ENCODE measurements at regions not wholly inside any gene's neighbourhood (a gene's known extent, or its start where the extent isn't known, plus 50 kb on each side); places are given as distances from the start of the nearest gene placed in this dataset.

DNA sequence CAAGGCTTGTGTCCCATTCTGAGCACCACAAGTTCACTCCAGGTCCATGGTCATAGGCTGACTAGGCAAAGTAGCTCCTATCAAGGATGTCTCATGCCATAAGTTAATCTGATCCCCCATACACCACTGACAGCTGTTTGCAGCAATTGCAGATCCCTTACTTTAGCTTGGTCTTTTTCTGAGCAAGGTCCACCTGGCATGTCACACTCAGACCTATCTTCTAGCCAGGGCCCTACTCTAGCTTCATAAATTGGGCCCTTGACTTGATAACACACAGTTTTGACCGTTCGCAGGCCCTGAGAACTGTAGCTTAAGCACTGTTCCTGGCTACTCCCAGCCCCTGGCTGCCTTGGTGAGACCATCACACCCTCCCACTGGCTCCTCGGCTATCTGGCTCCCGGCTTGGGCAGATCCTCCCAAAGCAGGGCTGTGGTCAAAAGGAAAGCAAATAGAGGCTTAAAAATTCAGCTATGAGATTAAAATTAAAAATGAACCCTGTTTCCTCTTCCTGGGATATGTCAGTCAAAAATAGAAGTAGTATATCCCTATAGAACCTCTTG lies 427.4 kb downstream of the RAB28 start:
- DNase-seq (ENCODE audit: low read depth) = no peak
- no peak overlapping the region for H3K4me3 ChIP-seq (ENCODE audit: low read depth, low read length)
- TF ChIP-seq, protein P1, sequence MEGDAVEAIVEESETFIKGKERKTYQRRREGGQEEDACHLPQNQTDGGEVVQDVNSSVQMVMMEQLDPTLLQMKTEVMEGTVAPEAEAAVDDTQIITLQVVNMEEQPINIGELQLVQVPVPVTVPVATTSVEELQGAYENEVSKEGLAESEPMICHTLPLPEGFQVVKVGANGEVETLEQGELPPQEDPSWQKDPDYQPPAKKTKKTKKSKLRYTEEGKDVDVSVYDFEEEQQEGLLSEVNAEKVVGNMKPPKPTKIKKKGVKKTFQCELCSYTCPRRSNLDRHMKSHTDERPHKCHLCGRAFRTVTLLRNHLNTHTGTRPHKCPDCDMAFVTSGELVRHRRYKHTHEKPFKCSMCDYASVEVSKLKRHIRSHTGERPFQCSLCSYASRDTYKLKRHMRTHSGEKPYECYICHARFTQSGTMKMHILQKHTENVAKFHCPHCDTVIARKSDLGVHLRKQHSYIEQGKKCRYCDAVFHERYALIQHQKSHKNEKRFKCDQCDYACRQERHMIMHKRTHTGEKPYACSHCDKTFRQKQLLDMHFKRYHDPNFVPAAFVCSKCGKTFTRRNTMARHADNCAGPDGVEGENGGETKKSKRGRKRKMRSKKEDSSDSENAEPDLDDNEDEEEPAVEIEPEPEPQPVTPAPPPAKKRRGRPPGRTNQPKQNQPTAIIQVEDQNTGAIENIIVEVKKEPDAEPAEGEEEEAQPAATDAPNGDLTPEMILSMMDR (conservative IDR thresholded peaks at IDR 0.05; ENCODE audit: low read depth, low read length) = no peak

DNA sequence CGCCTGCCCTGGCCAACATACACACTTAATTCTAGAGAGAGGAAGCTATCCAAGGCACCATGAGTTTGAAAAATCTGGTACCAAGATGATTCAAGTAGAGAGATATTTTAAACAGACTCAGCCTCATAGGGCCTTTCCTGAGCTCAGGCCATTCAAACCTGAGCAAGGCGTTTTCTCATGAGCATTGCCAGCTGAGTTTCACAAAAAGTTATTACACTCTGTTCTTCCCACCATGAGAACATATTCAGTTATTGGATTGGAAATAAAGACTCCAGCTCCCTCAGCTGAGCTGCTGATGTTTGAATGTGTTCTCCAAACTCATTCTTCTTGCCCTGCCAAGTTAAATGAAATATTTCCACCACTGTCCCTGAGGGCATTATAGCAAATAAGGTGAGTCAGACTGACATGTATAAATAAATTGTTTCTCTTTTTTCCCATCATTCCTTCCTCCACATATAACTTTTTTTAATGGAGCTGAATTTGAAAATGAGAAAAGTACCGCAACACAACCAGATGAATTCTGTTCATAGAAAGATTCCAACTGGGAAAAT lies 429.6 kb downstream of the RAB28 start:
- no peak overlapping the region for H3K4me3 ChIP-seq (ENCODE audit: low read depth, low read length)
- TF ChIP-seq, protein P1 (conservative IDR thresholded peaks at IDR 0.05; ENCODE audit: low read depth, low read length) = no peak
- DNase-seq (ENCODE audit: low read depth) = no peak

DNA sequence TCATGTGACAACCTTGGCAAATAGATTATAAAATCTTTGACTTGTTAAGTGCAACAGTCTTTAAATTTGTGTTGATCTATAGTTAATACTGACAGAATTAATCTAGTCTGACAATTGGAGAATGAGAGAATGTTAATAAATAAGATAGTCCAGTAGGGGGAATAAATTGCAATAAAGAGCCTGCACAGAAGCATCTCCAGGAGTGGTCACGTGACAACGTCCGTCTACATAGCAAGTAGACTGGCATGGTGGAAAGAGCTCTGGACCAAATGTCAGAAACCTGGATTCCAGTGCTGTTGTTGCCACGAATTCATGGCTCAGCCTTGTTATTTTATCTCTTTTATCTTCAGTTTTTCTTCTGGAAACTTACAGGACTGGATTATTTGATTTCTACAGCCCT lies 436.5 kb downstream of the RAB28 start:
- DNase-seq (ENCODE audit: low read depth) = no peak
- TF ChIP-seq, protein P1 (conservative IDR thresholded peaks at IDR 0.05; ENCODE audit: low read depth, low read length) = no peak
- no peak overlapping the region for H3K4me3 ChIP-seq (ENCODE audit: low read depth, low read length)

DNA sequence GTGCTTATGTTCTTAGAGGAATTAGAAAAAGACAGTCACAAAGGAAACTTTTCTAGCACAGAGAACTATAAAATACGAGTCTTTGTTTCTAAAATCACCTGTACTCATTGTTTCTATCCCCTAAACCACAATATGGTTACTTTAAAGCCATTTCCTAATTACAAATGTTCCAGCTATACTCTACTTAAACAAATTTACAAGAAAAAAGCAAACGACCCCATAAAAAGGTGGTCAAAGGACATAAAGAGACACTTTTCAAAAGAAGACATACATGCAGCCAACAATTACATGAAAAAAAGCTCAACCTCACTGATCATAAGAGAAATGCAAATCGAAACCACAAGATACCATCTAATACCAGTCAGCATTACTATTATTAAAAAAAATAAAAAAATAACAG lies 447.3 kb downstream of the RAB28 start:
- TF ChIP-seq, protein P1 (conservative IDR thresholded peaks at IDR 0.05; ENCODE audit: low read depth, low read length) = no peak
- no peak overlapping the region for H3K4me3 ChIP-seq (ENCODE audit: low read depth, low read length)
- no peak for DNase-seq (ENCODE audit: low read depth)

DNA sequence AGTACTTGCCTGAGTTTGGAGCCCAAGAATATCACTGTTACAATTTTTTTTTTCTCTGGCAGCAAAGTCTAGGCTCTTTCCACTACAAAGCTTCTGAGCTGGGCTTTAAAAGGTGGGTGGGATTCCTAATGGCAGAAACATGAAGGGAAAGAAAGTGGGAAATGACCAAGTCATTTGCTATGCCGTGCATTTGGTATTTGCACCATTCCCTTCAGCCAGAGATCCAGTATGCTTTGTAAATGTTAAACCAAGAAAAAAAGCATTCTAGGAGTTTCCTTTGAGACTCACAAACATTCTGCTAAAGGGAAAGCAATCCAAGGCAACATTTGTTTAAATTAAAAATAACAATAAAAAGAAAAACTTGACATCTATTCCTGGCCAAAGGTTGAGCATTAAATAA lies 451.2 kb downstream of the RAB28 start:
- H3K4me3 ChIP-seq (ENCODE audit: low read depth, low read length) = no peak overlapping the region
- no peak for DNase-seq (ENCODE audit: low read depth)
- TF ChIP-seq, protein P1 (conservative IDR thresholded peaks at IDR 0.05; ENCODE audit: low read depth, low read length) = no peak

DNA sequence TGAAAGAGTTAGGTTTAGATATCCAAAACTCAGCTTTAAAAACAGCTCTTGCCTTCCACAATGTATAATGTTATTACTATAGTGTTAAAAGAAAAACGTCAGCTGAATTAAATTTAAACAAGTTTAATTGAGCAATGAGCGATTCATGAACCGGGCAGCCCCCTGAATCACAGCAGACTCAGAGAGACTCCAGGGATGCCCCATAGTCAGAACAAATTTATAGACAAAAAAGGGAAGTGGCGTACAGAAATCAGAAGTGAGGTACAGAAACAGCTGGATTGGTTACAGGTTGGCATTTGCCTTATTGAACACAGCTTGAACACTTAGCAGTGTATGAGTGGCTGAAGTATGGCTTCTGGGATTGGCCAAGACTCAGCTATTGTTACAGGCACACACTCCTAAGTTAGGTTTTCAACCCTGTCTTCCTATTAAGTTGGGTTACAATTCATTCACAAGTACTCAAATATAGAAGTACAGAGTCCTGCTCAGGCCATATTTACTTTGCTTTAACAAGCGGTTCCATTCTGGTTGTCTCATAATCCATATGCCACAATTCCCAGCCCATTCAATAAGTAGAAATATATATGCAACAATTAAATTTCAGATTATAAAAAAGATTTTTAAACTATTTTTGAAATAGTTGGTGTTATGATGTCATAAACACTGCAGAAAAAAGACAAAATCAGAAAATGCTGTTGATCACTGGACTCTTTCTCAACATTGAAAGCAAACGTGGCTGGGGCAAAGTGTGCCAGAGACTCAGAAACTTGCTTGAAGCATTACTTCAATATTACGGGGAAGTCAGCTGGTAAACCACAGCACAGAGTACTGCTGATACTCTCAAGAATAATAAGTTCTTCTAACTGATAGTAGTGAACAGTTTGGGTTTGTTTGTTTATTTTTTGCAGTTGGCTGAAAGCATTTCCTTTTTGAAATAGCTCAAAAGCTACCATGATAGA lies 459.7 kb downstream of the RAB28 start:
- DNase-seq (ENCODE audit: low read depth) = no peak
- TF ChIP-seq, protein P1 (conservative IDR thresholded peaks at IDR 0.05; ENCODE audit: low read depth, low read length) = no peak

More for the DNA sequence above, 459.7 kb downstream of the RAB28 start:
- H3K4me3 ChIP-seq (ENCODE audit: low read depth, low read length) = no peak overlapping the region
